Cardiac fibroblast (primary cell): ENCODE measurements at regions not wholly inside any gene's neighbourhood (a gene's known extent, or its start where the extent isn't known, plus 50 kb on each side); places are given as distances from the start of the nearest gene placed in this dataset.

Experiments used
- DNase-seq, 2 donors: peaks; one replicate each; pipeline versions ENCODE4 v3.0.0 to v3.0.0-alpha.2; 2010; ENCODE audit warnings: low read depth in 2 of 2
- H3K4me3 ChIP-seq, 2 donors: replicated peaks in 1 of 2; 1 replicate in 1 of 2; 2 replicates in 1 of 2; pipeline ENCODE4 v1.5.1; 2011; ENCODE audit warnings: low read depth in 2 of 2, low read length in 2 of 2, mild to moderate bottlenecking in 2 of 2, moderate library complexity in 1 of 2
- CTCF ChIP-seq: IDR thresholded peaks from one replicate; pipeline ENCODE4 v1.5.1; 2011; ENCODE audit warnings: low read depth, mild to moderate bottlenecking, low read length, inconsistent platforms

- no peak overlapping the region for H3K4me3 ChIP-seq
- DNase-seq = no peak
- TF ChIP-seq CTCF = no peak
These were observed 161.7 kb downstream of the ERMARD start for GRCh38 chr6:169913096-169913638.

- no peak for TF ChIP-seq CTCF
- DNase-seq = peak in 1 of 2 donors; percentile 2
- no peak overlapping the region for H3K4me3 ChIP-seq
These were observed 161.1 kb downstream of the ERMARD start for GRCh38 chr6:169912266-169913095.

GRCh38 chr6:169911264-169912263, 160.1 kb downstream of the ERMARD start:
- no peak for DNase-seq
- TF ChIP-seq CTCF = no peak
- H3K4me3 ChIP-seq = no peak overlapping the region

GRCh38 chr6:169909113-169909512, 157.7 kb downstream of the ERMARD start:
- no peak for TF ChIP-seq CTCF
- no peak for DNase-seq
- H3K4me3 ChIP-seq = no peak overlapping the region

- no peak overlapping the region for H3K4me3 ChIP-seq
- DNase-seq = no peak
- no peak for TF ChIP-seq CTCF
These were observed 157.0 kb downstream of the ERMARD start for GRCh38 chr6:169908403-169908933.

GRCh38 chr6:169907419-169908115, 156.1 kb downstream of the ERMARD start:
- no peak for TF ChIP-seq CTCF
- no peak for DNase-seq
- H3K4me3 ChIP-seq = no peak overlapping the region
